ENCODE measurements at regions not wholly inside any gene's neighbourhood (a gene's known extent, or its start where the extent isn't known, plus 50 kb on each side); places are given as distances from the start of the nearest gene placed in this dataset.

- no peak for DNase-seq
These were observed 193.4 kb upstream of the FGGY start for GRCh38 chr1:59103457-59103856.

DNA sequence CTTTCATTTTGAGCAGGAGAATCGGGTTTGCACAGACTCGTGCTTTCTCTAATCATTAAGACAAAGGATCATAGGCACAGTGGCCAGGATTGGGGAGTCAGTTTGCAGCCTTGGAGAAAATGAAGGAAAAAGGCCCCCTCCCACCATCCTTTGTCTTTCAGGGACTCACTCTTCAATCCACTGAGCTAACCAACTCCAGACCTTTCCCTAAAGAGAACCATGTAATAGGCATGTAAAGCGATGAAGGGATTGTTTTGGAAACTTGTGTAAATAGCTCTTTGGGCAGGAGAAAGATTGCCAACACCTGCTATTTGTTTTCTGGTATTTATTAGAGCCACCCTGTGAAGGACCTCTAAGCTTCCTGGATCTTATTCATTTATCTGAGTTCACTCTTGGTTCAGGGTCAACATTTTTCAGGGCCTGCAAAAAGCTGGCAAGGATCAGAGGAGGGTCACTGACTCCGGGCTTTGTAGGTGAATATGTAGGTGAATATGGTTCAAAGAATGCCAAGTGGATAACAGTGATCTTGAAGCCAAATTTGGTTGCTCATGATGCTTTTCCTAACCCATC is 192.6 kb upstream of the FGGY start:
- no peak for DNase-seq

- DNase-seq = no peak
These were observed 191.1 kb upstream of the FGGY start for GRCh38 chr1:59105548-59106507.

DNA sequence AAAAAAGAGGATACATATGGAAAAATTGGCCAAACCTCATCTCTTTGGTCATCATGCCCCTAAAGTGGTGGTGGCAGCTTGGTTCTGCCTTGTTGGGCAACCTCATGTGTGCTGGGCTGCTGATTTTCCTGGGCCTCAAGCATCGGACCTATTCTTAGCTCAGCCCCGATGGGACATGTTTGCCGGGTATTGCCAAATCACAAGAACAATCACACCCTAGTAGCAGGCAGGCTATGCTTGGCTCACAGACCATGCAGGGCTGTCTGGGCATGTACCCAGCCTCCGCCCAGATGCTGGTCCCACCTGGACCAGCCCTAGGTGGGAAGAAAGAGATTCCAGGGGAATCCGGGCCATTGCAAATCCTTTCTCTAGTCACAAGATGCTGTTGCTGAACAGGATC is 189.4 kb upstream of the FGGY start:
- no peak for DNase-seq

GRCh38 chr1:59107916-59108315 is 189.0 kb upstream of the FGGY start:
- DNase-seq = no peak

- DNase-seq = no peak
These were observed 188.2 kb upstream of the FGGY start for GRCh38 chr1:59108481-59109317.

- no peak for DNase-seq
These were observed 186.6 kb upstream of the FGGY start for GRCh38 chr1:59110271-59110670.

- no peak for DNase-seq
These were observed 182.9 kb upstream of the FGGY start for GRCh38 chr1:59113876-59114457.

DNA sequence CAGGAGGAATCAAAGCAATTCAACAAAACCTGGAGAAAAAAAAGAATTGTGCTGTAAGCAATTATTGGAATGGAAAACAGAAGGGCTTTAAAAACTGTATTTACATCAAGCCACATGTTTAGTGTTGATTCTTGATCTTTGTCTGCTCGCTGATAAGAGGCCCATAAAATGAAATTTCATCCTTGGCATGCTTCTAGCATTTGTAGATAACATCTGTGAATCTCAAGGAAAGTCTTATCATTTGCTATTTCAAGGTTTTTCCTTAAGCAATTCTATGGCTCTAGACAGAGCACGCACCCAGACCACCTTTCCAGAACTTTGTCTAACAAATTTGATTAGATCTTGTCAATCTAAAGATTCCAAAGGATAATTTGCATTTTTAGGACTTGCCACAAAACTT is 181.0 kb upstream of the FGGY start:
- DNase-seq = no peak

- DNase-seq = no peak
These were observed 179.9 kb upstream of the FGGY start for GRCh38 chr1:59116920-59117542.

DNA sequence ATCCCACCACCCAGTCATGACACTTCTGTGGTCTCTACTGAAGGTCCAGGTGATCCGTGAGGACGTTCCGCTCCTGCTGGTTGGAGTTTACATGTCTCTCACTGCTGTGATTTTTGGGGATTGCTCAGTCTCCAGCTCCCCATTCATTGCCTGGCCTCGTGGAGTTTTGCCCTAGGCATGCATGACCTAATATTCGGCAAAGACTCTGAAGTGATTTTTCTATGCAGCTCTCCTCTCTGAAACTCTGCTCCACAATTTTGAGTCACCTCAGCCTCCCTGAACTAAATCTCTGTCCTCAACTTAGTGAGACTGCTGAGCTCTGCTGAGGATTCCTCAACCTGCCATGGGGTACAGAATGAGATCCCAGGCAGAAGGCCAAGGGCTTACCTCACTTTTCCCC is 174.4 kb upstream of the FGGY start:
- DNase-seq = no peak

DNA sequence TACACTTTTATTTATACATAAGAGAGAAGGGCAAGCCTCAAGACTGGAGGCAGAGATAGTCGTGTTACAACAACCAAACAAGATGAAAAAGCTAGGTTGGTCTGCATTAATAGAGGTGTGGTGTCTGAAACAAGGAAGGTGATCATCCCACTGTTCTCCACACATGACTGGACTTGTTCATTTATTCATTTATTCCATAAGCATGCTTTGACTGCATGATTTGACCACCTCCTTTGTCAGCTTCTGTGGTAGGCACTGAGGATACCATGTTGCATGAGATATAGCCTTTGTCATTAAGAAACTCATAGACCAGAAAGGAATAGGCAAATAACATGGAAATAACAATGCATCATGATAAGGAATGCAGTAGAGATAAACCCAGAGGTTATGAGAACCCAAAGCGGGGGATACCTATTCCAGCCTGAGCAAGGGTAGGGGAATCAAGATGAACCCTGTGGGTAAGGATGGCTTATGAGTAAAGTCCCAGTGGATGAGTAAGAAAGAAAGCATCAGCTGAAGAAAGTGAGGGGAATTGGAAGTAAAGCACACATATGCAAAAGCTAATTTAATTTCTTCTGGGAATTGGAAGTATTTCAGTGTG is 173.7 kb upstream of the FGGY start:
- DNase-seq = no peak

DNA sequence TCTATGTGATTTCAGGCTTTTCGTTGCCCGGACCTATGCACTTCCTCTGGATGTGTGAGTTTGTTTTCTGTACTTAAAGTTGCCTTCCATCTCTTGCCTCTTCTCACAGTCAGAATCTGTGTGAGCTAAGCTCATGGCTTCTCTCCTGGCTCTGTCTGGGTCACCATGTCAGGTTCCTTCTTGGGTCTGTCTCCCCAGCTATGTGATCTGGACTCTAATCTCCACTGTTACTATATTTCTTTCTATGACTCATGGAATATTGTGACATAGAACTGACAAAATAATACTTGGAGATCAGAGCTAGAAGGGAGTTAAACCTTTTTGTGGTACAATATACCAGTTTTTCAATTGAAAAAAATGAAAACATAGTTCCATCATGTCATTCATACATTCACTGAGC is 172.7 kb upstream of the FGGY start:
- DNase-seq = no peak

- DNase-seq = no peak
These were observed 171.7 kb upstream of the FGGY start for GRCh38 chr1:59125154-59125553.

DNA sequence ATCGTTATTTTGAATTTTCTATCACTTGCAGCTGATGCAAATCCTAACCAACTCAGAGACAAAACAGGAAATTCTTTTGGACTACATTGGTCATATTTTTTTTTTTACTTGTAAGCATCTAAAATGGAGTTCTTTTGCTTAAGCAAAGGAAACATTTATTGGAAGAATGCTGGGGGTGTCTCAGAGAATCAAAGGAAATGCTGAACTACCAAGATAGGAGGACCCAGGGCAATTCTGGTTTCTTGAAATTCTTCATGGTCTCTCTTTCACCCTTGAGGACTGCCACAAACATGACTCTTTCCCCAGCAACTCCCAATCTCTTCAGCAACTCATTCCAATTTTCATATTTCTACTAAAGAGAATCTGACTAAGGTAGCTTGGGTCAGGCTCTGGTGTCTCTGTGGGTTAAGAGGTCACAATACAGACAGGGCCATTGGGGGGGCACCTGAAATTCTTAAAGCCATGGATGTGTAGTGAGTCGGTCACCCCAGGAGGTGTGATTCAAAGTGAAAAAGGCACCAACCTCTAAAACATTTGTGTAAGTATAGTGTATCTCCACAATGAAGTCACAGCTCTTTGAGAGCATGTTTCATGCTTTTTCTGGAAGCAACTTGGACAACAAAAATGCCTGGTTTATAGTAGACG is 171.1 kb upstream of the FGGY start:
- no peak for DNase-seq

- no peak for DNase-seq
These were observed 170.5 kb upstream of the FGGY start for GRCh38 chr1:59126366-59126765.

DNA sequence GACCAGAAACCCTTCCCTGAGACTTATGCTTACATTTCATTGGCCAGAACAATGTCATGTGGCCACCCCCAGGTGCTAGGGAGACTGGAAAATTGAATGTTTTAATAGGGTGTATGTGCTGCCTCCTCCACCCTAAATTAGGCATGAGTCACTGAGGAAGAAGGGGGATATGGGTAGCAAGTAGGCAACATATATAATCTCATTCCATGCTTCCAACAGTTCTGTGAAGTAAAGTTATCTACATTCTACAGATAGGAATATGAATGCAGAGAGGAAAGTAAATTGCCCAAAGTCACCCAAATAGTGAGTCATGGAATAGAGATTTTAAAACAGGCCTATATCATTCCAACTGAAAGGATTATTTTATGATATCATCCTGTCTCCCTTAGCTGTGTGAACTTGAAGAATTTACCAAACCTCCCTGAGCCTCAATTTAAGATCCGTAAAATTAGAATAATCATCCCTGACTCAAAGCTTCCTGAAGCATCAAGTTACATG is 168.6 kb upstream of the FGGY start:
- no peak for DNase-seq

- DNase-seq = no peak
These were observed 168.1 kb upstream of the FGGY start for GRCh38 chr1:59128784-59129227.

- no peak for DNase-seq
These were observed 164.6 kb upstream of the FGGY start for GRCh38 chr1:59132295-59132694.

DNA sequence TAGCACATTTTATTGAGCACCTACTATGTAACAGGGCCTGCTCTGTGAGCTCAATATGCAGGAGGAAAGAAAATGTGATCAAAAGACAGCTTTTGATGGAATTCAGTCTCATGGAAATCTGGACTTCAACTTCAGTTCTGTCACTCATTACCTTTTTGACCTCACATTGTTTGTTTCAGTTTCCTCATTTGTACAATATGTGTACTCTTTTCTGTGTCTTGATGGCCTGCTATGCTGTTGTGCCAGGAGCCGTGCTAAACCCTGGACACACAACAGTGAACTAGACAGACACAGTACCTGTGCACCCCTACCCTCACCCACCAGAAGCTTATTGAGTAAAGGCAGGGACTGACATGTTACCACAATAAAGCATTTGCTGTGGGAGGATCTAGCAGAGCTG is 162.9 kb upstream of the FGGY start:
- DNase-seq = no peak

DNA sequence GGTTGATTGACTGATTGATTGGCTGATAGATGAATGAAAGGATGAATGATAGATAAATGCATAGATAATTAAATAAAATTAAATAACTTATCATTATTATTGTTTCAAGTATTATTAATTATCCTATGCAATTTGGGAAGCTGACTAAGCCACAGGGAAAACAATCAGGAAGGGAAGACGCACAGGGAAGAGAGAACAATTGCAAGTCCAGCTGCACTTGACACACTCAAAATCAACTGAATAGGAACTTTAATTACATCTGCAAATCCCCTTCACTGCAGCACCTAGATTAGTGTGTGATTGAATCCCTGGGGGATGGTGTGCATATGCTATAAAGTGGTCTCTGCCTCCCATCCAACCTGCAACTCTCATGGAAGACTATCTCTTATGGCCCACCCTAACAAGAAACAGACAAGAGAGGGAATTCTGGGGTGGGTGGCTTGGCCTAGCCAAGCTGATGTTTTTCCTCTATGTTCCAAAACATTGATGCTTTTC is 161.1 kb upstream of the FGGY start:
- DNase-seq = no peak
